Right hindlimb (tissue), 1 donor: ENCODE measurements at regions not wholly inside any gene's neighbourhood (a gene's known extent, or its start where the extent isn't known, plus 50 kb on each side); places are given as distances from the start of the nearest gene placed in this dataset.
"Not testable (repeated sequence)": the region's sequence is repeated elsewhere in the genome, so short reads cannot be mapped to it uniquely, and the experiment has no call there.

ENCODE experiments used
- DNase-seq: peaks from one replicate; pipeline ENCODE4 v3.0.0-alpha.2; 2018

- not testable (repeated sequence) for DNase-seq
Measured at GRCh38 chr3:59494969-59495368, 445.1 kb upstream of the CFAP20DC start.

- no peak for DNase-seq
Measured at GRCh38 chr3:59486520-59486919, 436.7 kb upstream of the CFAP20DC start.

- no peak for DNase-seq
Measured at GRCh38 chr3:59483191-59483590, 433.4 kb upstream of the CFAP20DC start.

- DNase-seq, result no peak
Measured at GRCh38 chr3:59482684-59483083, 432.9 kb upstream of the CFAP20DC start.

GRCh38 chr3:59481776-59482400 lies 432.1 kb upstream of the CFAP20DC start:
- DNase-seq, result no peak

- peak; percentile 24 for DNase-seq
Measured at GRCh38 chr3:59480486-59480995, 430.7 kb upstream of the CFAP20DC start.

GRCh38 chr3:59473636-59474035 lies 423.8 kb upstream of the CFAP20DC start:
- no peak for DNase-seq

GRCh38 chr3:59472541-59472940 lies 422.7 kb upstream of the CFAP20DC start:
- DNase-seq, result no peak

GRCh38 chr3:59469948-59470723 lies 420.3 kb upstream of the CFAP20DC start:
- no peak for DNase-seq

GRCh38 chr3:59467476-59467875 lies 417.7 kb upstream of the CFAP20DC start:
- DNase-seq, result peak; percentile 45

GRCh38 chr3:59464187-59464586 lies 414.4 kb upstream of the CFAP20DC start:
- no peak for DNase-seq

- no peak for DNase-seq
Measured at GRCh38 chr3:59463253-59463652, 413.4 kb upstream of the CFAP20DC start.

GRCh38 chr3:59460068-59460467 lies 410.2 kb upstream of the CFAP20DC start:
- DNase-seq, result no peak

GRCh38 chr3:59456852-59457485 lies 407.1 kb upstream of the CFAP20DC start:
- DNase-seq, result no peak

- DNase-seq, result no peak
Measured at GRCh38 chr3:59451800-59452746, 402.2 kb upstream of the CFAP20DC start.

GRCh38 chr3:59450946-59451763 lies 401.3 kb upstream of the CFAP20DC start:
- peak; percentile 23 for DNase-seq

- no peak for DNase-seq
Measured at GRCh38 chr3:59450437-59450836, 400.6 kb upstream of the CFAP20DC start.

- DNase-seq, result no peak
Measured at GRCh38 chr3:59446775-59447465, 397.1 kb upstream of the CFAP20DC start.

- no peak for DNase-seq
Measured at GRCh38 chr3:59444676-59445075, 394.9 kb upstream of the CFAP20DC start.

- no peak for DNase-seq
Measured at GRCh38 chr3:59444294-59444671, 394.5 kb upstream of the CFAP20DC start.
